Gastrocnemius medialis (tissue), 4 donors: ENCODE measurements at regions not wholly inside any gene's neighbourhood (a gene's known extent, or its start where the extent isn't known, plus 50 kb on each side); places are given as distances from the start of the nearest gene placed in this dataset.
"Not testable (repeated sequence)": the region's sequence is repeated elsewhere in the genome, so short reads cannot be mapped to it uniquely, and the experiment has no call there.

ENCODE experiments used
- ATAC-seq, 2 donors: fragments of 150-250 bp; one replicate each; pipeline ENCODE4 v1.9.1; 2016
- DNase-seq, 2 donors: peaks; one replicate each; pipeline ENCODE4 v3.0.0-alpha.2; 2019
- H3K27ac ChIP-seq, 4 donors: fragments of 200-600 bp; sonication (generic); 1 replicate in 1 of 4; 2 replicates in 3 of 4; pipeline ENCODE4 v1.5.1; 2016 to 2018; ENCODE audit warnings: mild to moderate bottlenecking in 2 of 4, moderate library complexity in 1 of 4
- H3K27me3 ChIP-seq, 3 donors: fragments of 200-600 bp; sonication (generic) in 2 of 3; 1 replicate in 1 of 3; 2 replicates in 2 of 3; pipeline versions ENCODE4 v1.5.1 to v1.6.0; 2016 to 2019; ENCODE audit warnings: mild to moderate bottlenecking in 1 of 3, moderate library complexity in 1 of 3
- H3K36me3 ChIP-seq, 2 donors: fragments of 200-600 bp; sonication (generic) in 1 of 2; one replicate each; pipeline ENCODE4 v1.5.1; 2017 to 2018
- H3K4me1 ChIP-seq, 2 donors: fragments of 200-600 bp; sonication (generic) in 1 of 2; one replicate each; pipeline ENCODE4 v1.5.1; 2016 to 2017; ENCODE audit warnings: mild to moderate bottlenecking in 2 of 2
- H3K4me3 ChIP-seq, 4 donors: fragments of 200-600 bp; sonication (generic) in 3 of 4; 1 replicate in 1 of 4; 2 replicates in 3 of 4; pipeline ENCODE4 v1.5.1; 2016 to 2019; ENCODE audit warnings: mild to moderate bottlenecking in 2 of 4
- H3K9me3 ChIP-seq, 3 donors: fragments of 200-600 bp; sonication (generic) in 2 of 3; 1 replicate in 1 of 3; 2 replicates in 2 of 3; pipeline ENCODE4 v1.5.1; 2016 to 2019
- CTCF ChIP-seq, 5 experiments: fragments of 450-650 bp in 3 of 5; fragments of 200-600 bp in 2 of 5; sonication (generic) in 2 of 5; IDR thresholded peaks in 4 of 5; conservative IDR thresholded peaks in 1 of 5; 1 replicate in 4 of 5; 2 replicates in 1 of 5; pipeline ENCODE4 v1.5.1; 2016 to 2019; ENCODE audit warnings: antibody characterized with exemption in 5 of 5, mild to moderate bottlenecking in 3 of 5, moderate library complexity in 3 of 5
- POLR2A ChIP-seq, 2 donors: fragments of 450-650 bp; IDR thresholded peaks; one replicate each; pipeline ENCODE4 v1.6.1; 2017; ENCODE audit warnings: antibody characterized with exemption in 2 of 2, mild to moderate bottlenecking in 2 of 2, moderate library complexity in 2 of 2
- in situ Hi-C, 4 donors: fragments of 200-750 bp; cut with MboI; loops; one replicate each; pipeline versions ENCODE4 v1.15.0 to v1.8.0; 2017; ENCODE audit warnings: low sequenced_read_pairs in 4 of 4
- intact Hi-C: fragments of 100-400 bp; cut with DNase I; formaldehyde crosslinking; loops from one replicate; pipeline ENCODE4 v1.15.1; 2023; ENCODE audit warnings: low total_unique reads

GRCh38 chr6:170037541-170038250 lies 253.2 kb downstream of the DLL1 start:
- Histone ChIP-seq H3K27ac (no peak overlapping the region), H3K4me3 (no peak overlapping the region)

GRCh38 chr6:170036916-170037315 lies 254.0 kb downstream of the DLL1 start:
- no peak for TF ChIP-seq CTCF (IDR thresholded peaks at IDR 0.05 in 4 of 5, conservative IDR thresholded peaks at IDR 0.05 in 1 of 5)
- no peak for TF ChIP-seq POLR2A (IDR thresholded peaks at IDR 0.05)
- ATAC-seq (no peak), DNase-seq (no peak)
- intact Hi-C loops = no loop called here
- H3K4me3 ChIP-seq = no peak overlapping the region
- peaks cover 0 to 9% of the 10 kb centered on the region in 2 donors for H3K4me1 ChIP-seq
- no peaks in the 10 kb centered on the region for H3K36me3 ChIP-seq
- no peaks in the 10 kb centered on the region for H3K27me3 ChIP-seq
- in situ Hi-C loops = loop anchor here in 1 of 4 donors (25.0 kb wide), 1 partner anchor 250 kb away; the partner anchor contains the start of gene DLL1
- H3K27ac ChIP-seq = no peak overlapping the region
- no peaks in the 10 kb centered on the region for H3K9me3 ChIP-seq

More at GRCh38 chr6:170037541-170038250, 253.2 kb downstream of the DLL1 start:
- peak in 1 of 2 donors; percentile 18 for ATAC-seq
- no peaks in the 10 kb centered on the region for H3K36me3 ChIP-seq
- H3K9me3 ChIP-seq = no peaks in the 10 kb centered on the region
- peak in 1 of 2 donors; percentile 6 for DNase-seq
- no peaks in the 10 kb centered on the region for H3K27me3 ChIP-seq
- intact Hi-C loops (no loop called here), in situ Hi-C loops (loop anchor here in 1 of 4 donors (25.0 kb wide), 1 partner anchor 250 kb away; the partner anchor contains the start of gene DLL1)
- peaks cover 0 to 17% of the 10 kb centered on the region in 2 donors for H3K4me1 ChIP-seq
- TF ChIP-seq CTCF (IDR thresholded peaks at IDR 0.05 in 4 of 5, conservative IDR thresholded peaks at IDR 0.05 in 1 of 5) (no peak), POLR2A (IDR thresholded peaks at IDR 0.05) (no peak)

- H3K4me1 ChIP-seq, H3K9me3 ChIP-seq, ATAC-seq, H3K36me3 ChIP-seq, H3K27me3 ChIP-seq, H3K4me3 ChIP-seq, intact Hi-C loops, DNase-seq, H3K27ac ChIP-seq: not testable (repeated sequence)
- in situ Hi-C loops = loop anchor here in 1 of 4 donors (25.0 kb wide), 1 partner anchor 251 kb away; the partner anchor contains the start of gene DLL1
Observed at GRCh38 chr6:170036367-170036766, 254.5 kb downstream of the DLL1 start.

- Histone ChIP-seq H3K4me1 (no peaks in the 10 kb centered on the region), H3K36me3 (no peaks in the 10 kb centered on the region), H3K27ac (no peak overlapping the region), H3K9me3 (no peaks in the 10 kb centered on the region), H3K4me3 (no peak overlapping the region), H3K27me3 (no peaks in the 10 kb centered on the region)
- TF ChIP-seq POLR2A (IDR thresholded peaks at IDR 0.05) (no peak), CTCF (IDR thresholded peaks at IDR 0.05 in 4 of 5, conservative IDR thresholded peaks at IDR 0.05 in 1 of 5) (no peak)
- in situ Hi-C loops (loop anchor here in 1 of 4 donors (25.0 kb wide), 1 partner anchor 251 kb away; the partner anchor contains the start of gene DLL1), intact Hi-C loops (no loop called here)
- DNase-seq (no peak), ATAC-seq (no peak)
Observed at GRCh38 chr6:170035901-170036304, 255.0 kb downstream of the DLL1 start.

GRCh38 chr6:170035044-170035443 lies 255.8 kb downstream of the DLL1 start:
- intact Hi-C loops = no loop called here
- Histone ChIP-seq H3K27me3 (no peaks in the 10 kb centered on the region), H3K36me3 (no peaks in the 10 kb centered on the region), H3K27ac (no peak overlapping the region), H3K9me3 (no peaks in the 10 kb centered on the region), H3K4me3 (no peak overlapping the region), H3K4me1 (no peaks in the 10 kb centered on the region)
- TF ChIP-seq CTCF (IDR thresholded peaks at IDR 0.05 in 4 of 5, conservative IDR thresholded peaks at IDR 0.05 in 1 of 5) = no peak
- no peak for TF ChIP-seq POLR2A (IDR thresholded peaks at IDR 0.05)
- DNase-seq = no peak
- ATAC-seq = no peak
- in situ Hi-C loops = loop anchor here in 1 of 4 donors (25.0 kb wide), 1 partner anchor 252 kb away; the partner anchor contains the start of gene DLL1
